GM18505 (cell line): ENCODE measurements at regions not wholly inside any gene's neighbourhood (a gene's known extent, or its start where the extent isn't known, plus 50 kb on each side); places are given as distances from the start of the nearest gene placed in this dataset.

ENCODE experiments used
- ATAC-seq: cut with Tn5 transposase; IDR thresholded peaks from one replicate; pipeline ENCODE4 v1.9.1; 2021; ENCODE audit not compliant: unreplicated experiment
- POLR2A ChIP-seq: IDR thresholded peaks from 4 replicates; pipeline ENCODE4 v1.6.1; 2011; ENCODE audit warnings: borderline replicate concordance; ENCODE audit not compliant: insufficient read depth, insufficient read length; ENCODE audit errors: extremely low read depth

DNA sequence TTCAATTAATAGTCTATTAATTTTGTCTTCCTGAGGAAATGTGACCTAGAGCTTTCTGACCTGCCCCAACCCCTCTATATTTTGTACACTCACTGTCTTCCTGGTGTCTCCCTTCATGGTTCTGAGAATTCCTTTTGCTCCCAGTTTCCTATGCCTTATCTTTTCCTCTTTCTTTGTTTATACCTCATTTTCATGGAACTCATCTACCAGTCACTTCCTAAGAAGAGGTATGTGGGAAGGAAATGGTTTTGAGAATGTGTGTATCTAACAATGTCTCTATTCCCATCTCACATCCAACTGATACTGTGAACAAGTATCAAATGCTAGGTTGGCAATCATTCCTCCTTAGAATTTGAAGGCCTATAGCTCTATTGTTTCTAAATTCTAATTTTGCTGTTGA lies 245.1 kb upstream of the EGLN3 start:
- no peak for ATAC-seq
- TF ChIP-seq POLR2A: no peak

DNA sequence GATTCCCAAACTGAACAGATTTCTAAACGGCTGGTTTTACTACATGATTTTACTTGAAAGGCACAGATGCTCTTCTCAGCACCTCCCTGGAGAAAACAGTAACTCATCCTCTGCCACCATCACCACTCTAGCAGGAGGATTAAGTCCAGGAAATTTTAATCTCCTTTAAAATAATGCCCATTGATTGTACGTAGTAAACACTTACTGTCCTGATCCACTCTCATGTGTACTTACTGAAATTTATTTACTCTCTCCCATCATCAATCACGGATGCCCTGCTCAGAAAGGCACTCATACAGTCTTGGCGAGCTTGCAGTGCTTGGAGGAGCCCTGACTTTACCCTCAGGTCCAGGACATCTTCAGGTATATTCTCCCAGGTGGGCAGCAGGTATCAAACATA lies 239.8 kb upstream of the EGLN3 start:
- TF ChIP-seq POLR2A: no peak

DNA sequence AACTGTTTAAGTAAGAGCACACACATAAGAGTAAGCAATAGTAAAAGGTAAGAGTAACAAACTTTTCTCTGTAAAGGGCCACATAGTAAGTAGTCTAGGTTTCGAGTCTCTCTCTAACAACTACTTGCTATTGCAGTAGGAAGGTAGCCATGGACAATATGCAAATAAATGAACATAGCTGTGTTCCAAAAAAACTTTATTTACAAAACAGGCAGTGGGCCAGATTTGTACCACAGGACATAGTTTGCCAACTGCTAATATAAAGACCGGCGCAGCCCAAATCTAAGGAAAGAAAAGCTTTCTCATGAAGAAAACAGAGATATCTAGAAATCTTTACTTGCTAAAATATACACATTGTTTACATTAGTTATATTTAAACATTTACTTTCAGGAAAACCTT lies 239.0 kb upstream of the EGLN3 start:
- TF ChIP-seq POLR2A: no peak
- ATAC-seq: no peak

More for the DNA sequence above, 239.8 kb upstream of the EGLN3 start:
- no peak for ATAC-seq

DNA sequence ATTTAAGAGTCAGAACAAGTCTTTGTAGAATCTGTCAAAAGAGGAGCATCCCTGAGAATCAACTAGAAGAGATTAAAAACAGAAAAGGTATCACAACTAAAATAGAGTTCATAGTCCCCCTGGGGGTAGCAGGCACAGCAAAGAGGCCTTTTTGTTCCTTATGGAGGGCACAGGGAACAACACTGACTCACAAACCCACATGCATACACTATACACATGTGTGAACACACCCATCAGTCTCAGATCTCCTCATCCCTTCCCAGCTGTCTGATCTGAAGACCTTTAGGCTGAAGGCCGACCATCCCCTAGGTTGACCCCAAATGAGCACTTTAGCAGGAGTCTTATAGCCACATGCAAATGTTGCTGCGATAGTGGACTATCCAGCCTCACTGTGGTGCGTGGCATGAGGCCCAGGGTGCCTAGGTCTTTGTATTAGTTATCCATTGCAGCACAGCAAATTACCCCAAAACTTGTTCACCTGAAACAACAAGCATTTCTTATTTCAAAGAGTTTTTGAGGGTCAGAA lies 236.7 kb upstream of the EGLN3 start:
- TF ChIP-seq POLR2A: no peak
- ATAC-seq: no peak

DNA sequence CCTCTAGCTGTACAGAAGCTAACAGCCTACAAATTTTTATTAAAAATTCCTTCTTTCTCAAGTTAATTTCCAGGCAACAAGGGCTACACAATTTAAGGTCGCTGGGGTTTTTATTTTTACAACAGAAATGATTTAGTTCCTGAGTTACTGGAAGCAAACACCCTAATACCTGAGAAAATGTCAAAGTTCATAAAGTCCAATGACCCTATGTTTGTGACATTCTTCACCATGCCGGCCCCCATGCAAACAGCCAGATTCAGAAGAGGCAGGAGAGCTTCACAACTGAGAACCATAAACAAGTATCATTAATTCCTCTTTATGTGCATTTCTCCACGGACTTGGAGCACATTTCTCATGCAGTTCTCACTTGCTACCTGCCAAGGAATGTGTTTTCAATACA lies 236.2 kb upstream of the EGLN3 start:
- ATAC-seq: no peak
- no peak for TF ChIP-seq POLR2A

DNA sequence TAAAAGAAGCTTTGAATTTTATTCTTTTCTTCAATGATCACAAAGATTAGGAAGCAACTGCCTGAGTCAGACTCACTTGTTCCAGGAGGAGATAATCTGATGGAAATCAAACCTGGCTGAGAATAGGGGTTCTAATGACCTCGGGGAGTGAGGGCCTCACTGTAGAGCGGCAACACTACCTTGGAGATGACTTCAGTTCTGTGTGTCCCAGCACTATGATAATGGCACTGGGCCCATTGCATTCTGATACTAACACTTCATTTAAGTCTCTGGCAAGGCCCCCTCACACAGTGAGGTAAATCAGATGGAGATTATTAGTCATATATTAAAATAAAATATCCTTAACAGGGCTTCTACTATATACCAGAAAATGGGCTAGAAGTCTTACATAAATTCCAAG lies 233.3 kb upstream of the EGLN3 start:
- ATAC-seq: no peak
- TF ChIP-seq POLR2A: no peak

DNA sequence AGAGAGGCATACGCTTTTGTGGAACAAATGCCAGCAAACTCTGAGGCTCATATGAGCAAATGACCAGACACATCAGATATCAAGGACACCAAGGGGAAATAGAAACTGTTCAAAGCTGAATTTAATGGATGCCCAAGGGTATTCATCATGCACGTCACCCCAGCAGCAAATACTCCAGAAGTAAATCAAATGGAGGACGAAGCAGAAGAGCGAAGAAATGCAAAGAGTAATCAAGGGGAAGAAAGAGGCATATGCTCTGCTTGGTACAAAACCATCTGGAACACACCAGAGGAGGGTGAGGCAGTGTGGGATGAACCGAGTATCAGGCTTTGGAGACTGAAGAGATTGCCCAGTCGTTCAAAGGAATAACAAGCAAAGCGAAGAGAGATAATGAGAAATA lies 232.6 kb upstream of the EGLN3 start:
- no peak for TF ChIP-seq POLR2A
- no peak for ATAC-seq

DNA sequence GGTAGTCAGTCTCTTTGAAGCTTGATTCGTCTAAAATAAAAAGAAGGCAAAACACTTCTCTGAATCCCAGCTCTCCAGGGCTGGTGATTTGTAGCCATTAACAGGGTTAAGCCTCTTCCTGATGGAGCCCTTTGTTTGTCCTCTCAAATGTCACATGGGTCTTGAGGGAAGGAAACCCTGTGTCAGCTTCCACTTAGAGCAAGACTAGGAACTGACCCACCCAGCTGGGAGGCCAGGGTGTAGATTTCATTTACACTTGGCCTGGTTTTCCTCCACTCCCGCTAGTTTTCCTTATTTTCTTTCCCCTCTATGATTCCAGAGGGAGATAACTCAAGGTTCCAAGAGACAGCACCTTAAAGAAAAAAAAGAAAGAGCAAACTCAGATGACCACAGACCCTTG lies 230.5 kb upstream of the EGLN3 start:
- no peak for ATAC-seq
- no peak for TF ChIP-seq POLR2A

DNA sequence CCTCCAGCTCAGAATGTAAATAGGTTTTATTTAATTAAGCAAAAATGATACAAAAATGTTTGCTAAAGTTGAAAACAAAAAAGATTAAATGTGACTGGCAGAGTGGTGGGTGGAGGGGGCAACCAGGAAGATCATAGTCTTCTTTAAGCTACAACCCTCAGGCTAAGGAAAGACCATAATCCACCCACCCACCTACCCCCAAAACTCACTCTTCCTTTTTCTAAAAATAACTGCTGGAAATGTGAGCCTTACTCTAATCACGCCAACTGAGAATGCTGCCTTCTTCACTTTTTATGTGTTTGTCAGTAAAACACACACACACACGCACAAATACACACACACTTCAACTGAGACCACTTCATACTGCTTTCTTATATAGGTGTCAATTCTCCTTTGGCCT lies 230.0 kb upstream of the EGLN3 start:
- no peak for ATAC-seq

DNA sequence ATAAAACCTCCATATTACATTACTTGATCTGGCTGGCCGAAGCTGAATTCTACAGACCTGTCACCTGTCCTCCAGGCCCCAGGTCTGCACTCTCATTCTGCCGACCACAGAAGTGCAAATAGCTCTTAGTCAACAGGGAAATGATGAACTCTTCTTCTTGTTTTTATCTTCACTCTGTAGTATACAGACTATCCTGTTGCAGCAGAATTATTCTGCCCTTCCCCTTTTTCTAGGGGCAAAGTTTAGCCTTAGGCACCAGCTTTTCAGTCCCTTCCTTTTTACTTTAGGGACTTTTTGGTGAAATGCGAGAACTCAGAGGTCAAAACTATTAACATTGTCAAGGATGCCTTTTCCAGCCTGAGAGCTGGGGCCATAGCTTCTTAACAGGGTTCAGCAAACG lies 229.6 kb upstream of the EGLN3 start:
- no peak for TF ChIP-seq POLR2A
- no peak for ATAC-seq

More for the DNA sequence above, 230.0 kb upstream of the EGLN3 start:
- no peak for TF ChIP-seq POLR2A

DNA sequence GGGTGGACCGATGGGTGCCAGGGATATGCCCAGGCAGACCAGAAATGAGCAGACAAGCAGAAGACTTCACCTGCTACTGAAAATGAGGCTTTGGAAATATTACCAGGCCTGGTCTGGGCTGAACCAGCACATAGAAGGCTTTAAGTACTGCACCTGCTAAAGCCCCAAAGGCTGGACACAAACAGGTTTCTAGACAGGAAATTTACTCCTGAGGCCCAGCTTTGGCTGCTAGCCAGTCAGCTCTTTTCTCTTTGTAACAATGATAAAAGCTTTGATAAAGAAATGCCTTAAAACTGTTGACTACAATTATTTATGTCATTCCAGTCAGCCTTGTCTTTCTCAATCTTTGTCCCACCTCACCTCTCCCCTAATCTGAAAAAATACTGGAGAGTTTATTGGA lies 228.9 kb upstream of the EGLN3 start:
- no peak for ATAC-seq
- no peak for TF ChIP-seq POLR2A

DNA sequence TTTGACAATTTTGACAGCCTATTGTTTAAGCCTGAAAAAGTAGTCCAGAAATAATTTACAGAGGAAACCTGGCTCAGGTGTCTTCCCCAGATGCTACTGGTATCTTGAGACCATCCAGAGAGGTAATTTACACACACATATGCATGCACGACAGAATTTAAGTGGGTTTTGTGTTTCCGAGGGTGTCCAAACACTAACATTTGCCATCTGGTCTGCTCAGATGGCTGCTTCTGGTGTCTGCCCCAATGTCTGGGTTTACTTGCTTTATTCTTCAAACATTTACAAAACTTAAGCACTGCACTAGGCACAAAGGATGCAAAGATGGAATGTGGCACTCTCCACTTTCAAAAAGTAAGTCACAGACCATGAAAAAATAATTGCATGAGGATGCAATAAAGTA lies 226.6 kb upstream of the EGLN3 start:
- no peak for TF ChIP-seq POLR2A
- ATAC-seq: no peak

DNA sequence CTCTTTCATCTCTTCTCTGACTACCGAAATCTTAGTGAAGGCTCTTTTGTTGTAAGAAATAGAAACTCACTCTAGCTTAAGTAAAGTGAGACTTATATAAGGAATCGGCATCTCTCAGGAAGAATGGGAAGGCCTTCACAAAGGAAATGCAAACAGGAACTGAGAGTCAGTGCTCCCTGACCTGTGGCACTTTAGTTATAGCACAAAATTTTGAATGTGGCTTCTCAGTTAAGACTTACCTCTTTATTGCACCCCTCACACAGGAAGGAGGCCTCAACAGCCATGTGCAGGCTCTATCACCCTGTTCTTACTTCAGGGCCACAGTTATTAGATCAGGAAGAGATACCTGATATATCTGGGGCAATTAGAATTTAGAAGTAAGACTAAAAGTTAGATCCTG lies 224.7 kb upstream of the EGLN3 start:
- no peak for TF ChIP-seq POLR2A
- no peak for ATAC-seq

DNA sequence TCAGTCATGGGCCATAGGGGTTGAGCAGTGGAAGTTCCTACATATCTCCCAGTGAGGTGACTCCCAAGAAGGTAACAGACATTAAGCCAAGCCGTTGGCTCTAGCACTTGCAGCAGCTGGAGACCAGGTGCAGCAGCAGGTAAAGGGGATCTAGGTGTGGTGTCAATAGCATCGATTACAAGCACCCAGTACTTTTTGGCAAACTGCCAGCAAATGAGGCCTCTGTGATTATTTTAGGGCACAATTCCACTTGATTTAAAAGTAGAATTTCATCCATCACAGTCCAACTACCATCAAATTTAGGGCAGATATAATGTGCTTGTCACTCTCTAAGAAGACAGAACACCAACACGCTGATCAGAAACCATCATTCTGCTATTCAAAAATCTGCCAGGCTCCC lies 224.1 kb upstream of the EGLN3 start:
- no peak for TF ChIP-seq POLR2A
- no peak for ATAC-seq

DNA sequence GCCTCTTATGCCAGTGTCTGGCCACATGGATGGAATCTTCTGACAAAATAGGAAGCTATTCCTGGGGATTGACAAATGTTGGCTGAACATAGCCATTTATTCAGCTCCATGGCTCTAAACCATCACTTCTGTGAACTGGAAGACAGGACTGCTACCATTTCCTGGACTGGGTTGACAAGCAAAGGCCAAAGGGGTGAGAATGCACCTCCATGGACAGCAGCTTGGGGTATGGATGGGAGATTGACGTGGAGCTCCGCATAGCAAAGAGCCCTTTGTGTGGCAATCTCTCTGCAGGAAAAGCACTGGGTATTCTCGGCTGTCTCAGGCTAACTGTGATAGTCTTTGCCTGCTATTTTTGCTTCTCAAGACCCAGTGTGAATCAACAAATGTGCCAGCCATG lies 223.0 kb upstream of the EGLN3 start:
- TF ChIP-seq POLR2A: no peak
- ATAC-seq: no peak

DNA sequence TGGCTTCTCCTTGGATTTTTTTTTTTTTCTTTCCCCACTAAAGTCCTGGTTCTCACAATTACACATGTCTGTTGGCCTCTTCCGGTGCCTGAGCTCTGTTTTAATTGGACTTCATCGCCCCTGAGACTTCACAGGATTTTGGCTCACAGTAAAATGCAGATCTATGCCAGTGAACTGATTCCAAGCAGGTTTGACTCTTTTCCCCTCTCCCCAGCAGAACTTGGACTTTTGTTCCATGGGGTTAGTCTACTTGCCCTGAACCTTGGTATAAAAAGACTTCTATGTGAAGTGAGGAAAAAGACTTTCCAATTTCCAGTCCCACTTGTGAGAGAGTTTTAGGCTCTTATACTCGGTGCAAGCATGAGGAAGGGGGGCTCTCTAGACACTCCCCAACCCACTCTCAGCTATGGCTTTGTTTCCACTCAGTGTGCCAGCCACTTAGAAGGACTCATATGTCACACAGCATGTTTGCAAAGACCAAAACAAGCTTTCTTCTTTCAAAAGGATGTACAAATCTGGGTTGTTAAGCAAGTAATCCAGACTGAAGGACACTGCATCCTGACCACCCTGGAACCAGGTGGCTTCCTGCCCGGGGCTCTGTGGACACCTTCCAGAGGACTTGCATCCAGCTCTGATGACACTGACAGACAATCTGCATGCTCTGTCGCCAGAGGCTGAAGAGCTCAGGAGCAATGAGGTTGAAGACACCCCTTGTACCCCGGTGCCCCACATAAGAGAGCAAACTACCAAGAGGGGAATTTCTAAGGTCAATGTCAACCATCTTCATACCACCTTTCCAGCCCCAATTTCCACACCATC lies 221.9 kb upstream of the EGLN3 start:
- no peak for TF ChIP-seq POLR2A

DNA sequence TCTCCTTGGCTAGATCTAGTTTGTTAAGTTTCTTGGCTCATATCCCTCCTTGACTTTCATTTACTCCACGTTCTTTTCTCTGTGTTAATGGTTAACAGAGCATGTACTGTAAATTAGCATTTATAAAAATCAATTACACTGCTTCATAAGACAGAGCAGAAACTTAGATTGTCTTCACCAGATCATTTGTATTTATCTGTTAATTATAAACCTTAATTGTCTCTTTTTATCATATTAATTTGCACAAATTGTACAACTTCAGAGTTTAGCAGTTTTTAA lies 221.2 kb upstream of the EGLN3 start:
- no peak for ATAC-seq
- TF ChIP-seq POLR2A: no peak

More for the DNA sequence above, 221.9 kb upstream of the EGLN3 start:
- no peak for ATAC-seq
